Effector memory CD8-positive, alpha-beta T cell (primary cell): ENCODE measurements at regions not wholly inside any gene's neighbourhood (a gene's known extent, or its start where the extent isn't known, plus 50 kb on each side); places are given as distances from the start of the nearest gene placed in this dataset.
"Not testable (repeated sequence)": the region's sequence is repeated elsewhere in the genome, so short reads cannot be mapped to it uniquely, and the experiment has no call there.

Source experiments
- ATAC-seq: fragments of 150-1000 bp; cut with Tn5 transposase; replicated peaks from 2 replicates; pipeline ENCODE4 v1.10.0; 2021; ENCODE audit warnings: mild to moderate bottlenecking, moderate library complexity
- DNase-seq, 3 experiments: peaks; one replicate each; pipeline ENCODE4 v3.0.0; 2021
- H3K27ac Mint-ChIP-seq, 2 donors: one replicate each; pipeline ENCODE4 v1.8.0; 2022; ENCODE audit warnings: mild to moderate bottlenecking in 2 of 2, mixed read lengths in 2 of 2, moderate library complexity in 2 of 2
- H3K27me3 Mint-ChIP-seq, 2 donors: one replicate each; pipeline ENCODE4 v1.8.0; 2022; ENCODE audit warnings: mixed read lengths in 2 of 2
- H3K36me3 Mint-ChIP-seq: one replicate; pipeline ENCODE4 v1.8.0; 2022; ENCODE audit warnings: mild to moderate bottlenecking, moderate library complexity, mixed read lengths; ENCODE audit not compliant: insufficient read depth
- H3K4me1 Mint-ChIP-seq, 2 donors: one replicate each; pipeline ENCODE4 v1.8.0; 2022; ENCODE audit warnings: low read depth in 2 of 2, mixed read lengths in 2 of 2
- H3K4me3 Mint-ChIP-seq, 2 donors: one replicate each; pipeline ENCODE4 v1.8.0; 2022; ENCODE audit warnings: mild to moderate bottlenecking in 2 of 2, mixed read lengths in 2 of 2, moderate library complexity in 2 of 2
- H3K9me3 Mint-ChIP-seq, 2 donors: one replicate each; pipeline ENCODE4 v1.8.0; 2022; ENCODE audit warnings: mixed read lengths in 2 of 2

- no peak overlapping the region for H3K27ac Mint-ChIP-seq
- peaks cover 33 to 40% of the 10 kb centered on the region in 2 donors for H3K27me3 Mint-ChIP-seq
- DNase-seq (no peak), ATAC-seq (no peak)
- H3K4me1 Mint-ChIP-seq, result no peaks in the 10 kb centered on the region
- H3K9me3 Mint-ChIP-seq, result no peaks in the 10 kb centered on the region
- H3K36me3 Mint-ChIP-seq, result no peaks in the 10 kb centered on the region
- no peak overlapping the region for H3K4me3 Mint-ChIP-seq
Measured at GRCh38 chr13:33409673-33410510, 124.3 kb upstream of the STARD13 start.

- no peak for DNase-seq
- ATAC-seq, result no peak
- Mint-ChIP-seq H3K9me3 (no peaks in the 10 kb centered on the region), H3K27ac (no peak overlapping the region), H3K4me3 (no peak overlapping the region), H3K36me3 (no peaks in the 10 kb centered on the region), H3K4me1 (no peaks in the 10 kb centered on the region), H3K27me3 (peaks cover 33 to 40% of the 10 kb centered on the region in 2 donors)
Measured at GRCh38 chr13:33410619-33411018, 125.1 kb upstream of the STARD13 start.

- ATAC-seq (no peak), DNase-seq (no peak)
- H3K4me1 Mint-ChIP-seq, result no peaks in the 10 kb centered on the region
Measured at GRCh38 chr13:33411312-33411711, 125.8 kb upstream of the STARD13 start.

GRCh38 chr13:33415822-33416221, 130.3 kb upstream of the STARD13 start:
- Mint-ChIP-seq H3K36me3 (no peaks in the 10 kb centered on the region), H3K27ac (no peak overlapping the region), H3K4me3 (no peak overlapping the region), H3K27me3 (peaks cover 38 to 49% of the 10 kb centered on the region in 2 donors), H3K4me1 (no peaks in the 10 kb centered on the region), H3K9me3 (peaks cover 1 to 8% of the 10 kb centered on the region in 2 donors)
- DNase-seq (no peak), ATAC-seq (no peak)

More at GRCh38 chr13:33411312-33411711, 125.8 kb upstream of the STARD13 start:
- H3K27me3 Mint-ChIP-seq, result peaks cover 36 to 40% of the 10 kb centered on the region in 2 donors
- H3K4me3 Mint-ChIP-seq, result no peak overlapping the region
- no peaks in the 10 kb centered on the region for H3K9me3 Mint-ChIP-seq
- H3K36me3 Mint-ChIP-seq, result no peaks in the 10 kb centered on the region
- no peak overlapping the region for H3K27ac Mint-ChIP-seq

- ATAC-seq, H3K4me3 Mint-ChIP-seq, H3K36me3 Mint-ChIP-seq, DNase-seq, H3K4me1 Mint-ChIP-seq, H3K27ac Mint-ChIP-seq, H3K9me3 Mint-ChIP-seq: not testable (repeated sequence)
- H3K27me3 Mint-ChIP-seq, result peaks cover 23 to 28% of the 10 kb centered on the region in 2 donors
Measured at GRCh38 chr13:33418224-33418953, 132.8 kb upstream of the STARD13 start.

- DNase-seq, result not testable (repeated sequence)
Measured at GRCh38 chr13:33420117-33420516, 134.6 kb upstream of the STARD13 start.

GRCh38 chr13:33426131-33426530, 140.6 kb upstream of the STARD13 start:
- no peaks in the 10 kb centered on the region for H3K4me1 Mint-ChIP-seq
- DNase-seq (no peak), ATAC-seq (no peak)
- H3K27ac Mint-ChIP-seq, result no peak overlapping the region
- no peak overlapping the region for H3K4me3 Mint-ChIP-seq
- H3K36me3 Mint-ChIP-seq, result no peaks in the 10 kb centered on the region
- H3K9me3 Mint-ChIP-seq, result no peaks in the 10 kb centered on the region
- peaks cover 0 to 6% of the 10 kb centered on the region in 2 donors for H3K27me3 Mint-ChIP-seq

More at GRCh38 chr13:33420117-33420516, 134.6 kb upstream of the STARD13 start:
- H3K36me3 Mint-ChIP-seq, H3K4me1 Mint-ChIP-seq, ATAC-seq, H3K4me3 Mint-ChIP-seq, H3K9me3 Mint-ChIP-seq, H3K27ac Mint-ChIP-seq: not testable (repeated sequence)
- H3K27me3 Mint-ChIP-seq, result peaks cover 19 to 23% of the 10 kb centered on the region in 2 donors

GRCh38 chr13:33433316-33433715, 147.8 kb upstream of the STARD13 start:
- Mint-ChIP-seq H3K4me3 (no peak overlapping the region), H3K27ac (no peak overlapping the region), H3K36me3 (no peaks in the 10 kb centered on the region), H3K27me3 (peaks cover 11 to 19% of the 10 kb centered on the region in 2 donors), H3K9me3 (no peaks in the 10 kb centered on the region), H3K4me1 (no peaks in the 10 kb centered on the region)
- DNase-seq (no peak), ATAC-seq (no peak)

- ATAC-seq, result no peak
- DNase-seq, result no peak
- H3K9me3 Mint-ChIP-seq, result no peaks in the 10 kb centered on the region
- H3K4me1 Mint-ChIP-seq, result no peaks in the 10 kb centered on the region
- H3K36me3 Mint-ChIP-seq, result no peaks in the 10 kb centered on the region
- no peak overlapping the region for H3K4me3 Mint-ChIP-seq
- H3K27ac Mint-ChIP-seq, result no peak overlapping the region
- peaks cover 11 to 14% of the 10 kb centered on the region in 2 donors for H3K27me3 Mint-ChIP-seq
Measured at GRCh38 chr13:33434676-33435075, 149.1 kb upstream of the STARD13 start.

GRCh38 chr13:33435207-33435606, 149.7 kb upstream of the STARD13 start:
- Mint-ChIP-seq H3K9me3 (no peaks in the 10 kb centered on the region), H3K36me3 (no peaks in the 10 kb centered on the region), H3K27ac (no peak overlapping the region), H3K4me3 (no peak overlapping the region), H3K4me1 (no peaks in the 10 kb centered on the region), H3K27me3 (peaks cover 11 to 14% of the 10 kb centered on the region in 2 donors)
- ATAC-seq, result no peak
- no peak for DNase-seq

GRCh38 chr13:33438918-33439317, 153.4 kb upstream of the STARD13 start:
- no peak overlapping the region for H3K27ac Mint-ChIP-seq
- no peak for ATAC-seq
- no peaks in the 10 kb centered on the region for H3K36me3 Mint-ChIP-seq
- peaks cover 21 to 29% of the 10 kb centered on the region in 2 donors for H3K27me3 Mint-ChIP-seq
- H3K4me3 Mint-ChIP-seq, result no peak overlapping the region
- H3K9me3 Mint-ChIP-seq, result no peaks in the 10 kb centered on the region
- no peak for DNase-seq
- H3K4me1 Mint-ChIP-seq, result no peaks in the 10 kb centered on the region

GRCh38 chr13:33441015-33441414, 155.5 kb upstream of the STARD13 start:
- Mint-ChIP-seq H3K27ac (no peak overlapping the region), H3K4me1 (no peaks in the 10 kb centered on the region), H3K9me3 (no peaks in the 10 kb centered on the region), H3K36me3 (no peaks in the 10 kb centered on the region), H3K27me3 (peaks cover 17 to 29% of the 10 kb centered on the region in 2 donors), H3K4me3 (no peak overlapping the region)
- DNase-seq (no peak), ATAC-seq (no peak)

GRCh38 chr13:33445024-33445423, 159.5 kb upstream of the STARD13 start:
- Mint-ChIP-seq H3K27me3 (peaks cover 15 to 21% of the 10 kb centered on the region in 2 donors), H3K4me1 (no peaks in the 10 kb centered on the region), H3K9me3 (no peaks in the 10 kb centered on the region), H3K4me3 (no peak overlapping the region), H3K36me3 (no peaks in the 10 kb centered on the region), H3K27ac (no peak overlapping the region)
- DNase-seq, result no peak
- ATAC-seq, result no peak

- Mint-ChIP-seq H3K4me1 (no peaks in the 10 kb centered on the region), H3K4me3 (no peak overlapping the region), H3K27me3 (peaks cover 13 to 24% of the 10 kb centered on the region in 2 donors), H3K27ac (no peak overlapping the region), H3K9me3 (no peaks in the 10 kb centered on the region), H3K36me3 (no peaks in the 10 kb centered on the region)
- DNase-seq, result no peak
- ATAC-seq, result no peak
Measured at GRCh38 chr13:33445476-33445875, 159.9 kb upstream of the STARD13 start.
